Sciatic nerve (tissue), 2 donors: ENCODE measurements at regions not wholly inside any gene's neighbourhood (a gene's known extent, or its start where the extent isn't known, plus 50 kb on each side); places are given as distances from the start of the nearest gene placed in this dataset. TPM values are rescaled to one million over a fixed set of nuclear protein-coding genes. Genes with fewer than 3 reads are reported as not detected.
"Not testable (repeated sequence)": the region's sequence is repeated elsewhere in the genome, so short reads cannot be mapped to it uniquely, and the experiment has no call there.

Source experiments
- ATAC-seq: fragments of 200-7000 bp; cut with Tn5 transposase; one replicate; pipeline ENCODE4 v1.9.1; 2020; ENCODE audit warnings: mild to moderate bottlenecking, moderate library complexity
- DNase-seq: peaks from one replicate; pipeline ENCODE4 v3.0.0-alpha.2; 2020; ENCODE audit warnings: low spot score
- intact Hi-C: fragments of 100-400 bp; cut with DNase I; formaldehyde crosslinking; loops from one replicate; pipeline ENCODE4 v1.14.2; 2022
- microRNA-seq: library from miRNA; unstranded; fragments of <30 nt; microRNA quantifications from one replicate; pipeline ENCODE4 v1.2.0, GENCODE V29; 2020
- donor health status: DM: no; HTN: no; CAD: no.
- donor health status: DM: no; HTN: no; CAD: no.

DNA sequence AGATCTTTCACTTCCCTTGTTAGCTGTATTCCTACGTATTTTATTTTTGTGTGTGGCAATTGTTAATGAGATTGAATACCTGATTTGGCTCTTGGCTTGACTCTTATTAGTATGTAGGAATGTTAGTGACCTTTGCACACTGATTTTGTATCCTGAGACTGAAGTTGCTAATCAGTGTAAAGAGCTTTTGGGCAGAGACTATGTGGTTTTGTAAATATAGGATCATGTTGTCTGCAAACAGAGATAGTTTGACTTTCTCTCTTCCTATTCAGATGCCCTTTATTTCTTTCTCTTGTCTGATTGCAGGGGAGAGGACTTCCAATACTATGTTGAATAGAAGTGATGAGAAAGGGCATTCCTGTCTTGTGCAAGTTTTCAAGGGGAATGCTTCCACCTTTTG, 160.3 kb upstream of the PCDH20 start:
- ATAC-seq (no peak), DNase-seq (no peak)
- intact Hi-C loops: no loop called here

DNA sequence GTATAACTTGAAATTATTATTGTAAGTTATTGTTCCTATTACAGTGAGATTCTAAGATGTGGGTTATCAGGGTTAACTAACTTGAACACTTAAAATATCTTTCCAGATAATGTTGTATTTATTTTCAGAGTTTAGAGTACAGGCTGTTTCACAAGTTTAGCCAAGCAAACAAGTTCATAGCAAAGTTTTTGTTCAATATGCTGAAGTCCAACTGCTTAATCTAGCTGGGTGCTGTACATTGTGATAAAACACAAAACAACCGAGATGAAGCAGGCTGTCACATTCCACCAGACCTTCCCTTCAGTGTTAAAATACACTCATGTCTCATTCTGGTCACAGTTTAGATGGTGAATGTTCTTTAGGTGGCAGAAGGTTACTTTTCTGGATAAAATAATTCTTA, 148.0 kb upstream of the PCDH20 start:
- ATAC-seq (no peak), DNase-seq (no peak)
- intact Hi-C loops: no loop called here

DNA sequence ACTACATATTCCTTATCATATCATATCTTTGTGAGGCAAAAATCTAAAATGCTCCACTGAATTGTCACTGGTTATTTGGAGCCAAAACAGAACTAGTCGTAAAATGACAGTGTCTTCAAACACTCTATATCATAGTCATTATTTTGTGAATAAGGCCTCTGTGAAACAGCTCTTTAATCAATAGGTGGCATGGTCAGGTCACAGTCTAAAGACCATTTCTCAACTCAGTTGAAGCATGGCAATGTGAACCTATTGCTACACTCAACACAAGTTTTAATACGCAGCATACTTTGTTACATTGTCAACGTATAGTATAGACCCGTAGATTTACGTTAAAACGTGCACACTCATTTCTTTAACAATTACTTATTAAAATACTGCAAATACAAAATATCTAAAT, 131.3 kb upstream of the PCDH20 start:
- no peak for ATAC-seq
- intact Hi-C loops: no loop called here
- DNase-seq: no peak

DNA sequence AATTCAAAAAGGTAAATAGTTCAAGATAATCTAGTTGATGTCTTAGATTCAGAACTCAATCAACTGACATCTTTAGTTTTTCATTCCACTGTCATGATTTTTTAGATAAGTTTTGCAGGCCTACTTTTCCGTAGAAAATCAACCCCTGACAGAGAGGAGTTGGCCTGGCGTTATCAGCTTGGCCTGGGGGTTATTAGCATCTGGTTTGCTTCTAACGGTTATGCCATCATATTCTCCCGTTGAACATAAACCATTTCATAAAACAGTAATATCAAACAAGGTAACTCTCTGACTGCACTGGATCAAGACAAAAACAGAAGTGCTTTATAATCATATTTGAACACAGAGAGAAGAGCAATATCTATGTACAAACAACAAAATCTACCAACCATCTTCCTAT, 130.8 kb upstream of the PCDH20 start:
- DNase-seq (no peak), ATAC-seq (no peak)
- intact Hi-C loops: no loop called here

DNA sequence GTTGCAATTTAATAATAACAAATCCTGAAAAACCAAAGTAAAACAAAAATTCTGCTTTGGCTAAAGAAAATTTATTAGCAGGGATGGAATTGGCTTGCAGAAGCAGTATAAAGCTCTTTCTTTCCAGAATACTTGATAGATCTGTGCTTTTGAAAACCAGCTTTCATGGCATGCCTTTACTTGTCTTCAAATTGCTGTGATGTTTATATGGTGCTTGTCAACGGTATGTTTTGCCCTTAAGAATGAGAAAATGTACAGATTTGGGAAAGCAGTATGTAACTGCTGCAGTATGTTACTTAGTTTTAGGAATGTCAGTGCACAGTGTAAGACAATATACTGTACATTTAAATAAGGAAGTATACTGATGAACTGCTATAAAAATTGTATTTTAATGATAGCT, 120.8 kb upstream of the PCDH20 start:
- DNase-seq (no peak), ATAC-seq (no peak)
- intact Hi-C loops: no loop called here

DNA sequence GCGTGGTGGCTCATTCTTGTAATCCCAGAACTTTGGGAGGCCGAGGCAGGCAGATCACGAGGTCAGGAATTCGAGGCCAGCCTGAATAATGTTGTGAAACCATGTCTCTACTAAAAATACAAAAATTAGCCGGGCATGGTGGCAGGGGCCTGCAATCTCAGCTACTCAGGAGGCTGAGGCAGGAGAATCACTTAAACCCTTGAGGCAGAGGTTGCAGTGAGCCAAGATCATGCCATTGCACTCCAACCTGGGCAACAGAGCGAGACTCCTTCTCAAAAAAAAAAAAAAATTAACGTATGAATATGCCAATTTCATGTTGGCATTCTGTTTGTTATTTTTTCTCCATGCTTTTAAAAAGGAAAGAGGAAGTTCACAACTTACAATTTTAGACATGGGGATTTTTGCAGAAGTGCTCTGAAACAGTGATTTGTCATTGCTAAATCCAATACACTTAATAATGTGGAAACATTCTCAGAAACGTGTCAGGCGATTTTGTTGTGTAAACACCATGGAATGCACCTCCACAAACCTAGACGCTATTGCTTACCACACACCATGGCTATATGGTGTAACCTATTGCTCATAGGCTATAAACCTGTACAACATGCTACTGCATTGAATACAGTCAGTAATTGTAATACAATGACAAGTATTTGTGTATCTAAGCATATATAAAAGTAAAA, 115.9 kb upstream of the PCDH20 start:
- DNase-seq (no peak), ATAC-seq (no peak)
- intact Hi-C loops: no loop called here

DNA sequence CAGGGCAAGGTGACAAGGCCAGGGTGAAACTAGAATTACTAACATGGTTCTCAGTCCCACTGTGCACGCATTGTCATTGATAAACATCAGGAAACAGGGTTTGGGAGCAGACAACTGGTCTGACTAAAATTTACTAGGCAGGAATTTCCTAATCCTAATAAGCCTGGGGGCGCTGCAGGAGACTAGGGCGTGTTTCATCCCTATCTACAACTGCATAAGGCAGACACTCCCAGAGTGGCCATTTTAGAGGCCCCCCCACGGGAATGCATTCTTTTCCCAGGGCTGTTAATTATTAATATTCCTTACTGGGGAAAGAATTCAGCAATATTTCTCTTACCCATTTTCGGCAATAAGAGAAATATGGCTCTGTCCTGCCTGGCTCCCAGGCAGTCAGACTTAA, 103.6 kb upstream of the PCDH20 start:
- intact Hi-C loops, DNase-seq, ATAC-seq: not testable (repeated sequence)

DNA sequence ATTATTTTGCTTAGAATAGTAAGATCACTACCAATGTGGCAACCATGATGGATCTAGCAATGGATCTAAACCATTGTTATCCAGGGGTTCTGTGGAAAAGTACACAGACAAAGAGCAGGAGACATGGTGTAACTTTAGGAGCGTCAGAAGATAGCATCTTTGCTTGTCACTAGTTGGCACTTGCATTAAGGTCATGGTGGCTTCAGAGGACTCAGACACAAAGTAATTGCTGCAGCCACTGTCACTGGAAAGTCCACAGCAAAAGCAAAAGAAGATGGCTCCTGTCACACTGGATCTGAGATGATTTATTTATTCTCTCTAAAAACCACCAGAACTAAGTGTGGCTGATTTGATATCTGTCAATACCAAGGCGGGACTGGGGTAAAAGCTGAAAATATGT, 93.3 kb upstream of the PCDH20 start:
- no peak for DNase-seq
- no peak for ATAC-seq
- intact Hi-C loops: no loop called here

DNA sequence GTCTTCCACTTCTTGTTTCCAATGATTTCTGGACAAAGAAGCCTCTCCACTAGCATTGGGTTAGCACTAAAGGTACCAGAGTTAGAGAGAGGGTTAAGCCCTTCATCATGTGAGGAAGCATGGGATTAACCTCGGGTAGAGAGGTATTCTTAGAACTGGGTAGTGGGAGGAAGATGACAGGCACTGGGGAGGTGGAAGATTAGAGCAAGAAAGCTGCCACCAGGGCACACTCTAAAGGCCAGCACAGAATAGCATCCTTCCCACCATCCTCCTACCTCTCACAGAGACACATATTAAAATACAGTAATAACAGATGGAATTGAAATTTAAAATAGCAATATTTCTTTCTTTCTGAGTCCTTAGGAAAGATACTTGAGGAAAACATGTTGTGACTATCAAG, 84.5 kb upstream of the PCDH20 start:
- intact Hi-C loops: no loop called here
- ATAC-seq (no peak), DNase-seq (no peak)

DNA sequence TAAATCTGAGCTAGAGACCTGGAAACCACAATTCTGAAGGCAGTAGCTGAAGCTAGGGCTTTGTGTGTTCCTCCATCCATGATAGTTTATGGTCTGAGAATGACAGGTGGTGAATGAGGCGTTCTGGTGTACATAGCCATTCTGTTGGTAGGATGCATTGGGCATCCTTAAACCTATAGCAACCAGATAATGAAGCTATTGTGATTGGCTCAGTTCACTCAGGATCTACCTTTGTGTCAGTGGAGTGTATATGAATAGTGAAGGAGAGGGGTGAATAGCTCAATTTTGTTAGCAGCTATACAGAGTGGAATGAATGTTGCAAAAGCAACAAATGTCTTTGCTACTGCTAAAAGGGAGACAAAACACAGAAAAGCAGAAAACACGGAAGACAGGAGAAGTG, 80.0 kb upstream of the PCDH20 start:
- intact Hi-C loops: no loop called here

DNA sequence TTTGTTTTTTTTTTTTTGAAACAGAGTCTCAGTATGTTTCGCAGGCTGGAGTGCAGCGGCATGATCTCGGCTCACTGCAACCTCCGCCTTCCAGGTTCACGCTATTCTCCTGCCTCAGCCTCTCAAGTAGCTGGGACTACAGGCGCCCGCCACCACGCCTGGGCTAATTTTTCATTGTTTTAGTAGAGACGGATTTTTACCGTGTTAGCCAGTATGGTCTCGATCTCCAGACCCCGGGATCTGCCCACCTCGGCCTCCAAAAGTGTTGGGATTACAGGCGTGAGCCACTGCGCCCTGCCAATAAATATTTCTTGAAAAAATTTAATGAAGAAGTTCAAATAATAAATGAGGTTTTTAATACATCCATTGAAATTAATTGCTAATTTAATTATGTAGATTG, 77.9 kb upstream of the PCDH20 start:
- intact Hi-C loops, DNase-seq: not testable (repeated sequence)

More for the DNA sequence above, 80.0 kb upstream of the PCDH20 start:
- ATAC-seq (no peak), DNase-seq (no peak)

DNA sequence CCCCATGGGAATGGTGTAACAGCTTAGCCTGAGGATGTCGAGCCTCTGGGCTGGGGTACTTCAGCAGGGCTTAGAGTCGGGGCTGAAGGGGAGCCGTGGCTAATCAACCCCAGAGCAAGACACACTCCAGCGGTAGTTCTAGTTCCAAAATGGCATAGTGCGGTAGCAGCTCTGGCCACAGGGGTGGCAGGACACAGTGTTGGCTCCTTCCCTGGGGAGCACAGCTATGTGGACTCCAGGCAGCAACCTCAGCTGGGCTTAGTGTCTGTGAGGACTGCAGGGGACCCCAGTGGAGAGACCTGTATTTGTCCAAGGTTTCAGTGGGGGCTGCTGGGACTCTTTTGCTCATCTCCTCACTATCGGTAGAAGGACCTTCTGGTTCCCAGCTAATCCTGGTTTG, 70.8 kb upstream of the PCDH20 start:
- ATAC-seq (no peak), DNase-seq (no peak)
- intact Hi-C loops: no loop called here

More for the DNA sequence above, 77.9 kb upstream of the PCDH20 start:
- not testable (repeated sequence) for ATAC-seq

DNA sequence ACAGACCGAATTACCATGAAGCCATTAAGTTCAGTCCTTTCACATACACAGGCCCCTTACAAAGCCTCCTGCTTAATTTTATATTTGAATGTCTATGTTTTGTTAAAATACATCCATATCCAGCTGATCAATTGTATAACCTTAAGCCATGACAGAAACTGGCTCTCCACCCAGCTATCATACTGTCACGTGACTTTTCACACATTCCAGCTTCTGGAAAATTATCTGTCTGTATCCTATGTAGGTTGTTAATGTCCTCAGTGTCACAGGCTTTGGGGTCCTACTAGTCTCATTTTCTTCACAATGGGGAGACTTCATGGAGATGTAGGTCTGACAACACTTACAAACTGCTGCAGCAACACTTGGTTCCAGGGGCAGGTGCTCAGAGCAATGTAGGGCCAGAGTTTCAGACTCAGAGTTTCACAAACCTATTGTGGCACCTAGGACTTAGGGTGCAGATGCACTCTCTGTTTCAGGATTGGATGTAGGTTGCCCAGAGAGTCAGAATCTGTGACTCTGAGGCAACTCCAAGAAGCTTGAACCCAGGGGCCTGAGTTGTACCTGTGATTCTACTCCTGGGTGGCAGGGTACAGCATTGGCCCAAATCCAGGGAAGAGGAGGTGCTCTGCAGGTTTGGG, 69.6 kb upstream of the PCDH20 start:
- intact Hi-C loops: no loop called here
- ATAC-seq (no peak), DNase-seq (no peak)

DNA sequence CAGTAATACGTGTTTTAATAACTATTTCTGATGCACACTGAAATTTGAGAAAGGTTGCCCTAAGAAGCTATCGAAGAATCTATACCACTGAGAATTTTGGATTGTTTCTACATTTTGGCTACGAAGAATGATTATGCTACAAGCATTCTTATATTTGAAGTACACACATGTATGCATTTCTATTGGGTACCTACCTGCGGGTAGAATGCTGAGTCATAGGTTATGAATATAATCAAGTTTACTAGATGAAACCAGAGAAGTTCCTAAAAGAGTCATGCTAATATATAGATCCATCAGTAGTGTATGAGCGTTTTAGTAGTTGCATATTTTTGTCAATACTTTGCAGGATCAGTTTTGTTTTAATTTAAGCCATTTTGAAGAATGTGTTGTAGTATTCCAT, 62.0 kb upstream of the PCDH20 start:
- intact Hi-C loops: no loop called here
- no peak for ATAC-seq
- DNase-seq: no peak

DNA sequence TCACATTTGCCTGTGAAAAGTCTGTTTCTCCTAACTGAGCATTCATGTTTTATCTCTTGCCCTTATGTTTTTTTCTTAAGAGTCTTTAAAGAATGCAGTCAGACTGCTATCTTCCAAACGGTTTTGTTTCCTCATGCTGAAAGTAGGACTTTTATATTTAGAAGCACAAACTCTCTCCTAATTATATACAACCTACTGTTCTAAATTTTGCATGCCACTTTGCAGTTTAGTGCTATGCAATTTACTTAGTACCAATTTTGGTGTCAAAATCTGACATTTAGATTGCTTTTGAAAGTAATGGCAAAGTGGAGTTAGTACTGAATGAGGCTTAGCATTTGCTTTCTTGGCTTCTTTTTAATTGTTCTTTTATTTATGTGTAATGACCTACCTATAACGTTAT, 55.1 kb upstream of the PCDH20 start:
- intact Hi-C loops: no loop called here
- ATAC-seq: no peak
- no peak for DNase-seq

DNA sequence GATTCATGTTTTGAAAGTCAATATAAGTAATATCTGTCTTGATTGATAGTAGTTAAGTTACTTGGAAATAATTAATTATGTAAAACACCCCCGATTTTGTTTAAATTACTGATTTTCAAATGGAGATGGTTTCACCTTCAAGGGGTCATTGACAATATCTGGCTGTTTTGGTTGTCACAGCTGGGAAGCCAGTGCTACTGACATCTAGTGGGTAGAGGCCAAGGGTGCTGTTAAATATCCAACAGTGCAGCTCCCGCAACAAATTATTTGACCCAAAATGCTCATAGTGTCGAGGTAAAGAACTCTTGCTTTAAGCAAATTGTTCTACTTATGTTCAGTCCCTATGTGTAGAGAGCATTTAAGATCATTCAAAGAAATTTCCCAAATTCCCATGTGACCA, 50.6 kb upstream of the PCDH20 start:
- no peak for ATAC-seq
- DNase-seq: no peak
- intact Hi-C loops: no loop called here

Small RNA genes in the stretch of these regions (microRNA-seq; reads per million reads assigned to microRNA genes)
- not detected for gene MIR4704
- not detected for gene MIR548X2
